Spinal cord (tissue), 9 donors: ENCODE measurements at regions not wholly inside any gene's neighbourhood (a gene's known extent, or its start where the extent isn't known, plus 50 kb on each side); places are given as distances from the start of the nearest gene placed in this dataset.

Experiments
- DNase-seq, 6 donors: peaks; one replicate each; pipeline versions ENCODE4 v3.0.0 to v3.0.0-alpha.2; 2013 to 2015; ENCODE audit warnings: low spot score in 6 of 6, low read depth in 4 of 6
- H3K27ac ChIP-seq: one replicate; pipeline ENCODE4 v1.5.1; 2013; ENCODE audit warnings: low read depth, low read length, control low read depth
- H3K27me3 ChIP-seq: one replicate; pipeline ENCODE4 v1.6.1; 2013; ENCODE audit warnings: low read length; ENCODE audit not compliant: control insufficient read depth, insufficient read depth
- H3K36me3 ChIP-seq: one replicate; pipeline ENCODE4 v1.6.1; 2013; ENCODE audit warnings: low read length; ENCODE audit not compliant: control insufficient read depth, insufficient read depth
- H3K4me1 ChIP-seq: one replicate; pipeline ENCODE4 v1.6.1; 2013; ENCODE audit warnings: low read length; ENCODE audit not compliant: control insufficient read depth, insufficient read depth
- H3K4me3 ChIP-seq: one replicate; pipeline ENCODE4 v1.5.1; 2013; ENCODE audit warnings: low read depth, low read length, control low read depth
- H3K9me3 ChIP-seq: one replicate; pipeline ENCODE4 v1.6.1; 2013; ENCODE audit warnings: low read length; ENCODE audit not compliant: control insufficient read depth, insufficient read depth
- WGBS: methylation state at CpG from one replicate; pipeline ENCODE4 v1.1.5; 2013; ENCODE audit warnings: missing lambda C conversion rate; ENCODE audit not compliant: insufficient coverage; 5-methylcytosine and 5-hydroxymethylcytosine counted together
- donor health status: healthy.

DNA sequence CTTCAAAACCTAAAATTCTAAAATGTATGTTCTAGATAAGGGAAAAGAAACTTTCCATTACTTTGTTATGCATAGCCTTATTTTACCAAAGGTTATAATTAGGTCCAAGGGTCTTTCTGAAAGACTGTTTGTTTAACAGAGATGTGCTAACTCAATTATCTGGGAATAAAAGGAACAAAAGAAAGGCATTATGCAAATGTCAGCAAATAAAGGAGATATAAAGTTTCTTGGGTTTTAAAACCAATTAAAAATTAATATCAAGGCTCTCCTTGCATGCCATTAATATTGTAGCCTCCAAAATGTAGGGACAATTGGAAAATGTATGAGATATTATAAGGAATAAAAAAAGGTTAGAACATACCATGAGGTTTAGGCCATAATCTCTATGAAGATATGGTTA, 87.8 kb upstream of the DOCK10 start:
- Histone ChIP-seq H3K4me3 (no peak overlapping the region), H3K4me1 (no peaks in the 10 kb centered on the region), H3K27me3 (no peaks in the 10 kb centered on the region), H3K27ac (no peak overlapping the region), H3K9me3 (no peaks in the 10 kb centered on the region), H3K36me3 (no peaks in the 10 kb centered on the region)
- DNase-seq: no peak

DNA sequence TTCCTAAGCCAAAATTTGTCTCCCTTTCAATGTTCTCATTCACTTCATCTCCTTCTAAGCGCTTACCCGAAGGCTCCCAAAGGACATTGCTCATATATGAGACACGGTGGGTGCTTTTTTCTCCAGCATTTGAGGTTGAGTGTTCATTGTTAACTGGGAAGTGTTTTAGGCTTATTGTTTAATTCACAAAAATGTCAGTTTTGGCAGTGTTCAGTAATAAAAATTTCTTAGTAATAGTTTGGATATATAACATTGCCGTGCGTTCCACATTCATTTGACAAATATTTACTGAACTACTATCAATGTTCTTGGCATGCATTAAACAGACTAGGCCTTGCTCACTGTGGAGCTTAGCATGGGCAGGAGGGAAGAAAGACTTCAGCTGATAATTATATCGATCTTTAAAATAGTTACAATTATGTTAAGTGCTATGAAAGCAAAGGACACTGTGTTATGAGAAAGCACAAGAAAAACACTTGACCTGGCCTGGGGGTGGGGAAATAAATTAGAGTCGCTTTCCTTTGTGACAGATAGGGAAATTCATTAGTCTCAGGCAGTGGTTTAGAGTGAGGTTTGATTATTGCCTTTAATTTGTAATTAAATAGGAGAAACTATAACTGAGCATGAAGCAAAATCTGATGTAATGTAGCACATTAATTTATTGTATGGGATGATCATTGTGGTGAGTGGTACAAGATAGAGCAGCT, 82.2 kb upstream of the DOCK10 start:
- Histone ChIP-seq H3K36me3 (no peaks in the 10 kb centered on the region), H3K4me1 (no peaks in the 10 kb centered on the region), H3K4me3 (no peak overlapping the region), H3K9me3 (no peaks in the 10 kb centered on the region), H3K27me3 (no peaks in the 10 kb centered on the region), H3K27ac (no peak overlapping the region)
- DNase-seq: peak in 1 of 6 donors; percentile 41
- 78% methylated on average over 1 of the region's 7 CpGs for WGBS

DNA sequence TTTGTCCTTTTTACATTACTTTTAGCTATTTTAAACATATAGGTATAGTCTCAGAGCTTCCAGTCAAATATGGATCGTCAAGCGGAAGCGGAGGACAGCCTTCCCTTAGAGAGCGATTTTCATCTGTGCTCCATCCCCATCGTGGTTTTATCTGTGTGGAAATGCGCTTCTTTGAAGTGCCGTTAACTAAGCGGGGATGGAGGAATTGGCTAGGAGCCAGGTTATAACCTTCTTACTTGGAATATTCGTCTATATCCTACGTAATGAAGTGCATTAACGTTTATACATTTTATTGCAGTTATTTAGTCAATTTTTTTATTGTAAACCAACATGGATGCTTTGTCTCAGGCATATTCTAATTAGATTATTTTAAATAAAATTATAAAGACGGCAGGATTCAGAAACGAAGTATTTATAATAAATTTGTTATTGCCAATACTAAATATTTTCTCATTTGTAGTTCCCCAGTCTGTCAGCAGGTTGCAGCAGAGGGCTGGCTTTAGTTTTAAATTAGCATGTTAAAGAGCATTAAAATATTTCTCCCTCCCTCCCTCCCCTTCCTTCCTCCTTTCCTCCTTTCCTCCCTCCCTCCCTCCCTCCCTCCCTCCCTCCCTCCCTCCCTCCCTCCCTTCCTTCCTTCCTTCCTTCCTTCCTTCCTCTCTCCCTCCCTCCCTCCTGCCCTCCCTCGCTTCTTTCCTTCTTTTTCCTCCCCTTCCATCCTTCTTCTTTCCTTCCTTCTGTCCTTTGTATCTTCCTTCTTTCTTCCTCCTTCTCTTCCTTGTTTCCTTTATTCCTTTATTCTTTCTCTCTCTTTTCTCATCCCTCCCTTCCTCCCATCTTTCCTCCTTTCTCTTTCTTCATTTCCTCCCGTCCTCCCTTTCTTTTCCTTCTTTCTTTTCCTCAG, 80.6 kb upstream of the DOCK10 start:
- no peaks in the 10 kb centered on the region for H3K4me1 ChIP-seq
- no peak overlapping the region for H3K4me3 ChIP-seq
- H3K36me3 ChIP-seq: no peaks in the 10 kb centered on the region
- H3K27ac ChIP-seq: no peak overlapping the region
- H3K27me3 ChIP-seq: no peaks in the 10 kb centered on the region
- no peaks in the 10 kb centered on the region for H3K9me3 ChIP-seq
- DNase-seq: peak in 2 of 6 donors; percentile 61 to 86
- whole genome bisulfite sequencing: 83% methylated on average over 6 of the region's 15 CpGs

DNA sequence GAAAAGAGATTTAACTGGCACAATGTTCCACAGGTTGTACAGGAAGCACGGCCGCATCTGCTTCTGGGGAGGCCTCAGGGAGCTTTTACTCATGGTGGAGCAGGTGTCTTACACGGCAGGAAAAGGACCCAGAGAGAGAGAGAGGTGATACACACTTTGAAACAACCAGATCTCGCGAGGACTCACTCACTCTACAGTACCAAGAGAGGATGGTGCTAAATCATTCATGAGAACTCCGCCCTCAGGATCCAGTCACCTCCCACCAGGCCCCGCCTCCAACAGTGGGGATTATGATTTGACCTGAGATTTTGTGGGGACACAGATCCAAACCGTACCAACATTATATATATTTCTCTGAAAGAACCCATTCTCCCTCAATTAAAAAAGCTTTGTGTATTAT, 79.7 kb upstream of the DOCK10 start:
- no peak for DNase-seq
- H3K27ac ChIP-seq: no peak overlapping the region
- H3K4me3 ChIP-seq: no peak overlapping the region
- no peaks in the 10 kb centered on the region for H3K9me3 ChIP-seq
- no peaks in the 10 kb centered on the region for H3K4me1 ChIP-seq
- no peaks in the 10 kb centered on the region for H3K36me3 ChIP-seq
- no peaks in the 10 kb centered on the region for H3K27me3 ChIP-seq
- WGBS: 78% methylated on average over 3 of the region's 8 CpGs

DNA sequence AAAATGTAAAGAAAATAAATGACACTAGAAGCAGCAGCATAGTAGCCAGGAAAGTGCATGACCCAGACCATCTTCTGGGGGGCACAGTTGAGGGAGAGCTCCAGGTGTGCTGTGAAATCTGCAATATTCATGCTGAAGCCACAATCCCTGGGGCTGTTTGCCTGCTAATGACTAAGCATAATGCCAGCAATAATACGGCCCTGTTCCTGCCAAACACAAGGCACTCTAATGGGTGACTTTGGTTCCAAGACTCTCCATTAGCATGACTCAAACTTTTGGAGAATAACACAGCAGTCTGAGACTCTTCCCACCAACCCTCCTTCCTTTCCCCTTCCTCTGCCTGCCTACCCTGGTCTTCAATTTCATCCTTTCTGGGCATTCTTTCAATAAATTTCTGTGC, 77.9 kb upstream of the DOCK10 start:
- no peak overlapping the region for H3K27ac ChIP-seq

DNA sequence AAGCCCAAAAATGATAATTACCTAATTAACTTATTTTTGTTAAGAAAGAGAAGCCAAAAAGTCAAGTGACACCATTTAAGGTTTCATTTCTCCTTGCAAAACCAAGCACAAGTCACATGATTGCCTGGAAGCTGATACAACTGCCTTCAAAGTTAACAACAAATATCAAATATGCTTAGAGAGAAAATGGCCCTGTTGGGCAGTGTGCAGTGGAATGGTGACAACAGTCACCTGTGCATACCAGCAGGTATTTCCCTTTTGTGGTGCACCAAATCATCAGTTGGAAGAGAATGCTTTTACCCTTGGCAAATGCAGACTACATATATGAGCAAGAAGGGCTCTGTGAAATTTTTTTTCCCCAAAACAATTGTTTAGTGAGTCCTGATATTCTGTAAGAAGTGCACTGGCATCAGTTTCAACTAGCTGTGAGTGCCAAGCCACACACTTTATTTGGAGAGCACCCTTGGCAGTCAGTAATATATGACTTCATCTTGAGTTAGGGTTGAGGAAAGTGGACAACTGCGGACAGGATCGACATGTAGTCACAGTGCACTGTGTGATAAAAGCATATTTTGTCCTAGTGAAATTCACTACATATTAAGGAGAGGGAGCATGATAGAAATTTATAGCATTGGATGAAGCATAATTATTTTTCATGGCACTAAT, 74.9 kb upstream of the DOCK10 start:
- Histone ChIP-seq H3K27ac (no peak overlapping the region), H3K27me3 (no peaks in the 10 kb centered on the region), H3K4me3 (no peak overlapping the region), H3K9me3 (no peaks in the 10 kb centered on the region), H3K4me1 (peaks cover 5% of the 10 kb centered on the region), H3K36me3 (no peaks in the 10 kb centered on the region)
- no CpG with 5 or more reads among the region's 2 CpGs for WGBS
- peak in 1 of 6 donors; percentile 28 for DNase-seq

More for the DNA sequence above, 77.9 kb upstream of the DOCK10 start:
- peak in 2 of 6 donors; percentile 17 to 42 for DNase-seq
- Histone ChIP-seq H3K27me3 (no peaks in the 10 kb centered on the region), H3K36me3 (no peaks in the 10 kb centered on the region), H3K4me1 (no peaks in the 10 kb centered on the region), H3K4me3 (no peak overlapping the region), H3K9me3 (no peaks in the 10 kb centered on the region)
- 53% methylated on average over 1 of the region's 1 CpG for WGBS

DNA sequence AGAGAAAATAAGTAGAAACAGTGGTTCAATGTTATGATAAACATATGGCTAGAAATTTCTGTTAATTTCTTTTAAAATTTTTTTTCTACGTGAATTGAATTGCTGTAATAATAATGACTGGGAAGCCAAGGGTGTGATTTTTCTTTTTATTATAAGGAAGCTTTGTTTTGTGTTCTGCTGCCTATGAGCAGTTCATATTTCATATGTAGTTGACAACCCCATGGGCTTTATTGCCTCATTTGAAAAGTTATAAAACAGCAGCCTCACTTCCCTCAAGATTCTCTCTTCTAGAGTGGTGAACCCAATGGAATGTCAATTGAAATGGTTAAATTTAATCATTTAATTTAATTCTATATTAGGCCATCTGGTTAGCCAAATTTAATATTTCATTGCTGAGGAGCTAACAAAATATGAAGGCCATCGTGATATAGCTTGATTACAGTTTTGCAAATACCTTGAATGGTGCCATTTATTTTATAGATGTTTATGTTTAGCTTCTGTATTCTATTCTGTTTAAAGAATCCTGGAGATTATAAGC, 72.6 kb upstream of the DOCK10 start:
- Histone ChIP-seq H3K4me1 (peaks cover 5% of the 10 kb centered on the region), H3K27ac (no peak overlapping the region), H3K4me3 (no peak overlapping the region), H3K27me3 (no peaks in the 10 kb centered on the region), H3K36me3 (no peaks in the 10 kb centered on the region), H3K9me3 (no peaks in the 10 kb centered on the region)
- no CpG with 5 or more reads among the region's 2 CpGs for WGBS
- DNase-seq: peak in 1 of 6 donors; percentile 70

DNA sequence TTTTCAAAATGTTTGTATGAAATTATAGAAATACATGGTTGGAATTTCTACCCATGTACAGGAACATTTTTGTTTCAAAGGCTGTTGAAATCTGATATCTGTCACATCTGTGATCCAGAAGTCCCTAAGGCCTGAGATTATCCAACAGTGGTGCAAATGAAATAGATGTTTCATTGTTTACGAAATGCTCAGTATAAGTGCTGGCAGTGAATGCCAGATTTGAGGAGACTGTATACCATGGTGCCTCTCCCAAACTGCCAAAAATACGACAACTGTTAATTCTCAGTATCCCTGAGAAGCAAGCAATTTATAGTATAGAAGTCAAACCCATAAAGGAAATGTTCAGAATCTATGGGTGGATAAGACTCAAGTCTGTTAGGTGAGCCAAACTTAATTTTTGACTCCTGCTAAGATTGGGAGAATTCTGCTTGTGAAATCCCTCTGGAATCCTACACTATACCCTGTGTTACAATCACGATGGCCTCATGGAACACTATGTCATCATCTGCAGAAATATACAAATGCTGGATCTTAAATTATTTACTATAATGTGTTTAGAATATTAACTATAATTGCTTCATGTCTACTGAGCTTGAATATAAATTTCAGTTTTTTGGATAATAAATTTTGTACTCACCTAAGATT, 71.2 kb upstream of the DOCK10 start:
- Histone ChIP-seq H3K27ac (no peak overlapping the region), H3K4me1 (peaks cover 5% of the 10 kb centered on the region), H3K4me3 (no peak overlapping the region), H3K9me3 (no peaks in the 10 kb centered on the region), H3K36me3 (no peaks in the 10 kb centered on the region), H3K27me3 (no peaks in the 10 kb centered on the region)
- DNase-seq: peak in 2 of 6 donors; percentile 5 to 70
- no CpG with 5 or more reads among the region's 3 CpGs for WGBS
